Left lung (tissue), 4 donors: ENCODE measurements at regions not wholly inside any gene's neighbourhood (a gene's known extent, or its start where the extent isn't known, plus 50 kb on each side); places are given as distances from the start of the nearest gene placed in this dataset.

Source experiments
- ATAC-seq: fragments of 200-7000 bp; cut with Tn5 transposase; one replicate; pipeline ENCODE4 v1.9.1; 2020; ENCODE audit warnings: moderate library complexity
- DNase-seq, 4 donors: peaks; one replicate each; pipeline ENCODE4 v3.0.0-alpha.2; 2013 to 2020
- H3K27ac ChIP-seq, 2 donors: fragments of 200-600 bp; sonication (generic) in 1 of 2; one replicate each; pipeline versions ENCODE4 v1.5.0 to v1.8.0; 2020 to 2021
- H3K27me3 ChIP-seq, 2 donors: fragments of 200-600 bp; sonication (generic) in 1 of 2; one replicate each; pipeline versions ENCODE4 v1.5.0 to v1.8.0; 2020 to 2021
- H3K36me3 ChIP-seq, 2 donors: fragments of 200-600 bp; sonication (generic) in 1 of 2; one replicate each; pipeline versions ENCODE4 v1.5.0 to v1.8.0; 2020 to 2021
- H3K4me1 ChIP-seq, 2 donors: fragments of 200-600 bp; one replicate each; pipeline ENCODE4 v1.8.0; 2021
- H3K4me3 ChIP-seq, 2 donors: fragments of 200-600 bp; sonication (generic) in 1 of 2; one replicate each; pipeline versions ENCODE4 v1.5.0 to v1.8.0; 2020 to 2021; ENCODE audit warnings: mild to moderate bottlenecking in 1 of 2
- H3K9me3 ChIP-seq, 2 donors: fragments of 200-600 bp; sonication (generic) in 1 of 2; one replicate each; pipeline versions ENCODE4 v1.5.0 to v1.8.0; 2020 to 2021
- CTCF ChIP-seq, 2 donors: fragments of 200-600 bp; sonication (generic) in 1 of 2; IDR thresholded peaks; one replicate each; pipeline versions ENCODE4 v1.5.0 to v1.8.0; 2021; ENCODE audit warnings: antibody characterized with exemption in 2 of 2
- intact Hi-C, 2 donors: fragments of 100-400 bp; cut with DNase I; formaldehyde crosslinking; loops; one replicate each; pipeline versions ENCODE4 v1.11.2 to v1.14.2; 2022
- donor health status: DM: no; HTN: yes; CAD: no.
- donor health status: DM: no; HTN: no; CAD: no.

- no peak overlapping the region for H3K4me3 ChIP-seq
- H3K9me3 ChIP-seq = no peaks in the 10 kb centered on the region
- DNase-seq (no peak), ATAC-seq (no peak)
- H3K36me3 ChIP-seq = no peaks in the 10 kb centered on the region
- intact Hi-C loops = no loop called here
- TF ChIP-seq CTCF (IDR thresholded peaks at IDR 0.05) = no peak
- no peak overlapping the region for H3K27ac ChIP-seq
- H3K4me1 ChIP-seq = no peaks in the 10 kb centered on the region
- H3K27me3 ChIP-seq = no peaks in the 10 kb centered on the region
Observed at GRCh38 chr15:47551546-47551945, 165.8 kb upstream of the SEMA6D start.

GRCh38 chr15:47552978-47553608, 164.2 kb upstream of the SEMA6D start:
- Histone ChIP-seq H3K27ac (no peak overlapping the region), H3K27me3 (no peaks in the 10 kb centered on the region), H3K9me3 (no peaks in the 10 kb centered on the region), H3K4me1 (no peaks in the 10 kb centered on the region), H3K36me3 (no peaks in the 10 kb centered on the region), H3K4me3 (no peak overlapping the region)
- TF ChIP-seq CTCF (IDR thresholded peaks at IDR 0.05) = no peak
- no peak for DNase-seq
- ATAC-seq = no peak
- intact Hi-C loops = no loop called here

GRCh38 chr15:47553947-47554346, 163.4 kb upstream of the SEMA6D start:
- ATAC-seq = no peak
- Histone ChIP-seq H3K27me3 (no peaks in the 10 kb centered on the region), H3K27ac (no peak overlapping the region), H3K4me3 (no peak overlapping the region), H3K9me3 (no peaks in the 10 kb centered on the region), H3K4me1 (no peaks in the 10 kb centered on the region), H3K36me3 (no peaks in the 10 kb centered on the region)
- no peak for DNase-seq
- intact Hi-C loops = no loop called here
- no peak for TF ChIP-seq CTCF (IDR thresholded peaks at IDR 0.05)

- no peak for ATAC-seq
- Histone ChIP-seq H3K4me1 (no peaks in the 10 kb centered on the region), H3K9me3 (peaks cover 0 to 13% of the 10 kb centered on the region in 2 donors), H3K27me3 (no peaks in the 10 kb centered on the region), H3K4me3 (no peak overlapping the region), H3K27ac (no peak overlapping the region), H3K36me3 (no peaks in the 10 kb centered on the region)
- intact Hi-C loops = no loop called here
- no peak for DNase-seq
- TF ChIP-seq CTCF (IDR thresholded peaks at IDR 0.05) = no peak
Observed at GRCh38 chr15:47561102-47561501, 156.2 kb upstream of the SEMA6D start.

- H3K4me3 ChIP-seq = no peak overlapping the region
- H3K4me1 ChIP-seq = no peaks in the 10 kb centered on the region
- H3K27me3 ChIP-seq = no peaks in the 10 kb centered on the region
- ATAC-seq (no peak), DNase-seq (no peak)
- TF ChIP-seq CTCF (IDR thresholded peaks at IDR 0.05) = no peak
- intact Hi-C loops = no loop called here
- peaks cover 0 to 2% of the 10 kb centered on the region in 2 donors for H3K9me3 ChIP-seq
- no peaks in the 10 kb centered on the region for H3K36me3 ChIP-seq
- H3K27ac ChIP-seq = no peak overlapping the region
Observed at GRCh38 chr15:47565949-47566348, 151.4 kb upstream of the SEMA6D start.
